NCI-H1048 (cell line): ENCODE measurements at regions not wholly inside any gene's neighbourhood (a gene's known extent, or its start where the extent isn't known, plus 50 kb on each side); places are given as distances from the start of the nearest gene placed in this dataset.
"Not testable (repeated sequence)": the region's sequence is repeated elsewhere in the genome, so short reads cannot be mapped to it uniquely, and the experiment has no call there.

Experiments used
- DNase-seq: peaks from one replicate; lab custom pipeline; 2025; lab: John Stamatoyannopoulos, UW

- no peak for DNase-seq
Observed at GRCh38 chr14:65834812-65835211, 422.3 kb downstream of the FUT8 start.

- no peak for DNase-seq
Observed at GRCh38 chr14:65835501-65835900, 423.0 kb downstream of the FUT8 start.

GRCh38 chr14:65838565-65838964, 426.0 kb downstream of the FUT8 start:
- DNase-seq: no peak

GRCh38 chr14:65840118-65840751, 427.7 kb downstream of the FUT8 start:
- no peak for DNase-seq

- DNase-seq: no peak
Observed at GRCh38 chr14:65840786-65841185, 428.3 kb downstream of the FUT8 start.

GRCh38 chr14:65846196-65846868, 433.8 kb downstream of the FUT8 start:
- no peak for DNase-seq

- DNase-seq: no peak
Observed at GRCh38 chr14:65847075-65847847, 434.7 kb downstream of the FUT8 start.

GRCh38 chr14:65847931-65848330, 435.4 kb downstream of the FUT8 start:
- DNase-seq: not testable (repeated sequence)

GRCh38 chr14:65849091-65849490, 436.6 kb downstream of the FUT8 start:
- DNase-seq: no peak

- DNase-seq: no peak
Observed at GRCh38 chr14:65849558-65849957, 437.0 kb downstream of the FUT8 start.

- no peak for DNase-seq
Observed at GRCh38 chr14:65850429-65851135, 438.1 kb downstream of the FUT8 start.

GRCh38 chr14:65852689-65853088, 440.2 kb downstream of the FUT8 start:
- no peak for DNase-seq

GRCh38 chr14:65853407-65853955, 441.0 kb downstream of the FUT8 start:
- no peak for DNase-seq

GRCh38 chr14:65854215-65854614, 441.7 kb downstream of the FUT8 start:
- DNase-seq: no peak

GRCh38 chr14:65860956-65861611, 448.6 kb downstream of the FUT8 start:
- no peak for DNase-seq

- DNase-seq: no peak
Observed at GRCh38 chr14:65864549-65864948, 452.0 kb downstream of the FUT8 start.

GRCh38 chr14:65864984-65865383, 452.5 kb downstream of the FUT8 start:
- no peak for DNase-seq

- DNase-seq: no peak
Observed at GRCh38 chr14:65866448-65866847, 453.9 kb downstream of the FUT8 start.

GRCh38 chr14:65866886-65867285, 454.4 kb downstream of the FUT8 start:
- DNase-seq: no peak

GRCh38 chr14:65867333-65867732, 454.8 kb downstream of the FUT8 start:
- no peak for DNase-seq

- DNase-seq: no peak
Observed at GRCh38 chr14:65872536-65872935, 460.0 kb downstream of the FUT8 start.

- no peak for DNase-seq
Observed at GRCh38 chr14:65877166-65877565, 464.6 kb downstream of the FUT8 start.
